ENCODE measurements at regions not wholly inside any gene's neighbourhood (a gene's known extent, or its start where the extent isn't known, plus 50 kb on each side); places are given as distances from the start of the nearest gene placed in this dataset.
"Not testable (repeated sequence)": the region's sequence is repeated elsewhere in the genome, so short reads cannot be mapped to it uniquely, and the experiment has no call there.

DNA sequence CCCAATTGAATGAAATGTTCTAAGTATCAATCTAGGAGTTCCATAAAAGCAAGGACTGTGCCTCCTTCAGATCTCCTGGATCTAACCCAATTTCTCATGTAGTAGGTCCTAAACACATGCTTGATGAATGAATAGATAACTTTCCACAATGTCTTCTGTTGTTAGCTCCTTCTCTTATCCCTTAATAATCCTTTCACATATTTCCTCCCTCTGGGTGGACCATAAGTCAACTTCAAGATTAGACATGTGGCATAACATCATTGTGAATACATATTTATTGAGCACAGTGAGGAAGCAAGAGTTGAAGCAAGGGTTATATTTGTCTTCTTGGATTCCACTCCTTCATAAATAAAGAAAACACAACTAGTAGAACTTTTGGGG lies 108.6 kb upstream of the EGFLAM start:
- DNase-seq (ENCODE audit: extremely low read depth in 1 of 2, low read depth in 1 of 2): no peak

DNA sequence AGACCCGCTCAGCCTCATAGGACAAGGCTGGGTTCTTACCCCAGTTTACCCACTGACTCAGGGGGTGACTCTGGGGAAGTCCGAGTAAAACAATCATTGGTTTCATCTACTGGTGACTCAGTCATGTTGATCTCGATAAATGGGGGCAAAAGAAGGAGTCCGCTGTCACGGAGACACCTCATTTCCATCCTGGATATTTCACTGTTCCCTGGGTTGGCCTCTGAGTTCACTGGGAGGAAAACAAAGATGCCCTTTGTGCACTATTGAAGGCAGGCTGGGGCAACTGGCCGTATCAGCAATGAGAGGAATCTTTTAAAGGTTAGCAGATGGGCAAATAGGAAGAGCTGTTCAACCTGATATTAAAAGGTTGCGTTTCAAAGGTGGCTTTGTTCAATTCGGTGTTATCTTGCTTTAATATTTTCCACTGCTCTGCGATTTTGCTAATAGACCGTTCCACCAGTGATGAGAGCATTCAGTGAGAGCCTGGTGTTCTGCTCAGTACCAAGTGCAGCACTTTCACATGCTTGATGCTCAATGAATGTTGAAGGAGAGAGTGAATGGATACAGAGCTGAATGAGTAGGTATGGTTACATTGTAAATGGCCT lies 110.2 kb upstream of the EGFLAM start:
- DNase-seq (ENCODE audit: extremely low read depth in 1 of 2, low read depth in 1 of 2): no peak

DNA sequence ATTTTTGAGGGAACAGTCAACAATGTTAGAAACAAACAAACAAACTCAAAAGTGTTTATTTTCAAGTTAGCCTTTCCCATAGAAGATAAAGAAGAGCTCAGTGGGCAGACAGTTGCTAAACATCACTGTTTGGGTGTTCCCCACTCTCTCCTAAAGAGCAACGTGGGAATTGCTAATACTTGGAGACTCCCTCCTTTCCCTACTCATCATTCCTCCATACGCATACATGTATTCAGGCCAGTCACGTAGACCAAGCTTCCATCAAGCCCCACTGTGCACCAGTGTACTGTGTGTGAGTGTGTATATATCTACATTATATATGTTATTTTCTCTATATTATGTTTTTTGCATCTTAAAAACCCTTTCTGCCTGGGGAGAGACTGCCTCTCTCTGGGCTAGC lies 115.0 kb upstream of the EGFLAM start:
- no peak for DNase-seq (ENCODE audit: extremely low read depth in 1 of 2, low read depth in 1 of 2)

DNA sequence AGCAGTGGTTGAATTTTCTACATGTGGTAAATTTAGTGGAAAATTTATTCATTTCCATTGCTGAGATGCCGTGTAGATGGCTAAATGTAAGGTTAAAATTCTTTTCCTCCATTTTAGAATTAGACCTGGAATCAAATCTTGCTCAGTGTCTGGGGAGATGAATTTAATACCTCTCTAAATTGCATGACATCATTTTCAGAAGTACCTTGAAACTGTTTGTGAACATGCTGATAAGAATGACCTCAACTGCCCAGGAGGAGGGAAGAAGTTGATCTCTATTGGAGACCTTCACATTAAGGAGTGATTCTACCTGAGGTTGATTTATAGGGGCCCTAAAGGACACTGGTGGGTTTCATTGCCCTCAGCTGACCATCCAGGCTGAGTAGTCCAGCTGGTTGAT lies 116.7 kb upstream of the EGFLAM start:
- no peak for DNase-seq (ENCODE audit: extremely low read depth in 1 of 2, low read depth in 1 of 2)

DNA sequence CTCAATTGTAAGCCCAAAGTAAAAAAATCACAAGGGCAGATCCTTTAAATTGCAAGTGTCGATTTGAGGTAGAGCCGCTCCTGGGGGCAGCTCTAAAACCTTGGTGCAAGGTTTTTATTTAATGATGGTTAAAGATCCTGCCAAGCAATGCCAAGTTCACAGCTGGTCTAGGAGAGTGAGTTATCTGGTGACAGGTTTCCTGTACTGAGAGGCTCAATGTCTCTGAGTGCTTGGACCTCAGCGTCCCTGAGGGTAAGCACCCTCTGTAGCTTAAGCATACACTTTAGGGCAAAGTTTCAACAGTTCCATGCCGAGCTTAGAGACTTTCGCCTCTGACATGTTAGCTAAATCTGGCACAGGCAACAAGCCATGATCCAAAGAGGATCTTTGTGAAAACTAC lies 119.8 kb upstream of the EGFLAM start:
- no peak for DNase-seq (ENCODE audit: extremely low read depth in 1 of 2, low read depth in 1 of 2)

DNA sequence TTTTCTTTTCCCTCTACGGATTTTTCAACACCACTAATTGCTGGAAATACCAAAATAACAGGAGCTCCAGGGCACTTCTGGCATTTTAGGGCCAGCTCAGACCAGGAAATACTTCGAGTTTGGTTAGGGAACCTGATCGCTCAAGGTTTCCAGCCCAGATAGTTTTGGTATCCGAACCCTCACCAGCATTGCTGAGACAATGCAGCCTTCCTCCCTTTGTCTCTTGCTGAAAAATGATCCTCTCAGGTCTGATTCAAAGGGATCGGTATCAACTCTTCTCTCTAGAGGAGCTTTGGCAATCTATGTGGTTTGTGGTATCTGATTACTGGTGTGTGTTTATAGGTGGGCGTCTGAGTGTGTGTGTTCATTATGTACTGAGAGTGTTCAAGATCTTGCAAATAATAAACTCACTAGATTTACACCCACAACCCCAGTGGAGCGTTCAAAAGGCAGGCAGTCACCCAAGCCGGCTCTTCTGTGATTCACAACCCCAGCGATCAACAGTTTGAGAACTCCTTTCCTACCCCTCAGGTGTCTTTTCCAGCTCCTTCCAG lies 122.8 kb upstream of the EGFLAM start:
- no peak for DNase-seq (ENCODE audit: extremely low read depth in 1 of 2, low read depth in 1 of 2)

DNA sequence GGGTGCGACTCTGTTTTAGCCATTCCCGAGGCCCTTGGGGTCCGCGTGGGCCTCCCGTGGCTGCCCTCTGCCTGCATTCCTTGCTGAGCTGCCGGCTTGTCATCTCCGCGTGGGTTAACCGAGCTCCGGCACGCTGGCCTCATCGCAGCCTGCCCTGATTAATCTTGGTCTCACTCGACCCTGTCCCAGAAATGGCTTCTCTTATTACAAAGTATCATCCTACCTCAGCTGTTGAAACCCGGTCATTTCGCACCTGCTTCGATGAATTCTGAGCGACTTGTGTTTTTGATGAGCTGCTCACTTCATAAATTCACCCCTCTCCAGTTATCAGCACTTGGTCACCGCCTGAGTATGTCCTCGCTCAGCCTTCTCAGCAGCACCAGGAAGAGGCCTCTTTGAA lies 123.5 kb upstream of the EGFLAM start:
- DNase-seq (ENCODE audit: extremely low read depth in 1 of 2, low read depth in 1 of 2): no peak

DNA sequence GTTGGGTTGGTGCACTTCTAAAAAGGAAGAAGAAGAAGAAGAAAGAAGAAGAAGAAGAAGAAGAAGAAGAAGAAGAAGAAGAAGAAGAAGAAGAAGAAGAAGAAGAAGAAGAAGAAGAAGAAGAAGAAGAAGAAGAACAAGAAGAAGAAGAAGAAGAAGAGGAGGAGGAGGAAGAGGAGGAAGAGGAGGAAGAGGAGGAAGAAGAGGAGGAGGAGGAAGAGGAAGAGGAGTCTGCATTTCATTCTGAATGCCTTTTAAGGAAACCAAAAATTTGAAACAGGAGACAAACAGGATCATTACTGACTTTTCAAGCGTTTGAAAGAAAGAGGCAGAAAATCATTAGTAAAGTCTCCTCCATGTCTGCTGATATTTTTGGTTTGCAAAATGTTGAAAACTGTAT lies 124.1 kb upstream of the EGFLAM start:
- DNase-seq (ENCODE audit: extremely low read depth in 1 of 2, low read depth in 1 of 2): not testable (repeated sequence)

DNA sequence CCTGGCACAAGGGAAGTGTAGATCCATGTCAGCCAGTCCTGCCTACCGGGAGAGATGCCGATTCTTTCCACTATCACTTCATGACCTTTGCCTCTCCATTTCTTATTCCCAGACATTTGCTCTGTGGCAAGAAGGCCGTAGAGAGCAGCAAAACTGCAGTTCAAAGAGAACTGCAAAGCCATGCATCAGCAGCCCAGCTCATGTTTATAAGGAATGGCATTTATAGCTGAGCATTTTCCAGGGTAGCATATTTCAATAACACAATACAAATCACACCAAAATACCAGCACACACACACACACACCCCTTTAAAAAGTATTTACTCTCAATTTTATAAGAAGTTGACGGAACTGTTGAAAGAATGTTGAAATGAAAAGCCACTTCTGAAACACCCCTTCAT lies 126.7 kb upstream of the EGFLAM start:
- DNase-seq (ENCODE audit: extremely low read depth in 1 of 2, low read depth in 1 of 2): no peak

DNA sequence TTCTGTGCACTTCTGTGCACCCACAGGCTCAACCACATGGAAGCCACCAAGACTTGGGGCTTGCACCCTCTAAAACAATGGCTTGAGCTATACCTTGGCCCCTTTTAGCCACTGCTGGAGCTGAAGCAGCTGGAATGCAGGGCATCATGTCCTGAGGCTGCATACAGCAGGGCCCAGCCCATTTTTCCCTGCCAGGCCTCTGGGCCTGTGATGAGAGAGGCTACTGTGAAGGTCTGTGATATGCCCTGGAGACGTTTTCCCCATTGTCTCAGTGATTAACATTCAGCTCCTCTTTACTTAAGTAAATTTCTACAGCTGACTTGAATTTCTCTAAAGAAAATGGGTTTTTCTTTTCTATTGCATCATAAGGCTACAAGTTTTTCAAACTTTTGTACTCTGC lies 134.0 kb upstream of the EGFLAM start:
- DNase-seq (ENCODE audit: extremely low read depth in 1 of 2, low read depth in 1 of 2): no peak

DNA sequence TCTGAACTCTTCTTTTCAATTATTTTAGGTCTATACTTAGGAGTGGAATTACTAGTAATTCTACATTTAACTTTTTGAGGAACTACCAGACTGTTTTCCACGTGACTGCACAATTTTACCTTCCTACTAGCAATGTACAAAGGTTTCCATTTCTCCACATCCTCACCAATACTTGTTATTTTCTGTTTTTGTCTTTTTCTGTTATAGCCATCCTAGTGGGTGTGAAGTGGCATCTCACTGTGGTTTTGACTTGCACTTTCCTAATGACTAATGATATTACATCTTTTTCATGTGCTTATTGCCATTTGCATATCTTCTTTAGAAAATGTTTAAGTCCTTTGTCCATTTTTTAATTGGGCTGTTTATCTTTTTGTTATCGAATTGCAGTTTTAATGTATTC lies 136.9 kb upstream of the EGFLAM start:
- no peak for DNase-seq (ENCODE audit: extremely low read depth in 1 of 2, low read depth in 1 of 2)

DNA sequence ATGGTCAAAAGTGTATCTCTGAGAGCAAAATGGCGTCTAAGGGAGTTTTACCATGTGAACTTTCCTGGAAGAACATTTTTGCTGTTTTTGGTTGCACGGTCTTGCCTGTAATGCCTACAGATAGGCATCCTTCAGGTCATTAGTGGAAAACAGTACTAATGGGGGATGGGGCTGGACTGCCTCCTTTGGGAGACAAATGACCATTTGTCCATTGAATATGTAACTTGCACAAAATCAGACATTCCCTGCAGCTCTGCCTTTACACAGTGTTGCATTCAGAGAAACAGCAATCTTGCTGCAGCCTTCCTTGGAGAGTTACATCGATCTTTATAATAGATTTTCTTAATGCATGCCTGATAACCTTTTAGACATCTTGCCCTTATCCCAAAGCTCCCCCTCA lies 138.5 kb upstream of the EGFLAM start:
- no peak for DNase-seq (ENCODE audit: extremely low read depth in 1 of 2, low read depth in 1 of 2)

DNA sequence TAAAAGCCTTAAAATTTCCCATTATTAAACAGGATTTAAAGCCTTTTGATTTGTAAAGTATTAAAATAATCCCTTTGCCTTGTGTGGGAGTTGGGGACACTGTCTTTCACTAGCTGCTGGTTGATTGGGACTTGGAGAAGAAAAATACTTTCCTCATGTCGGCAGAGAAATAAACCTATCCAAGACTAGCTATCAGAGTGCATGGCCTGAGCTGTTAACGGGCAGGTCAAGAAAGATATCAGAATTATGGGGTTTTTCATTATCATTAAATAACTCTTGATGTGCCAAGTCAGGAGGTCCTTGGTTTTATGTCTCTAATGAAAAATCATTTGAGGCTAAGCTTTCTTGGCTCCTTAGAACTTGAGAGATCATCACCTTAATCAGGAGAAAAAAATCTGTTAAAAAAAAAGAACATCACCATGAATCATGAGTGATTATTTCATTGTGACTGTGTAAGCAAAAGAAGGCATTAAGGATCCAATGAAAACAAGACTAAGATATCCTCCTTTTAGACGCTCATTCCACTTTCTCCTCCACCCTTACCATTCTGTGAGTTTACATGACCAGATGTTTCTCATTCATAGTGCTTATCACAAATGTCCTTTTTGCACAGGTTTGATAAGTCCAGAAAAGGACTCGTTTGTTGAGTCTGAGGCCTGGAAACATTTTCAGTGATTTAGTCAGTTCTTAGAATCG lies 140.4 kb upstream of the EGFLAM start:
- no peak for DNase-seq (ENCODE audit: extremely low read depth in 1 of 2, low read depth in 1 of 2)

DNA sequence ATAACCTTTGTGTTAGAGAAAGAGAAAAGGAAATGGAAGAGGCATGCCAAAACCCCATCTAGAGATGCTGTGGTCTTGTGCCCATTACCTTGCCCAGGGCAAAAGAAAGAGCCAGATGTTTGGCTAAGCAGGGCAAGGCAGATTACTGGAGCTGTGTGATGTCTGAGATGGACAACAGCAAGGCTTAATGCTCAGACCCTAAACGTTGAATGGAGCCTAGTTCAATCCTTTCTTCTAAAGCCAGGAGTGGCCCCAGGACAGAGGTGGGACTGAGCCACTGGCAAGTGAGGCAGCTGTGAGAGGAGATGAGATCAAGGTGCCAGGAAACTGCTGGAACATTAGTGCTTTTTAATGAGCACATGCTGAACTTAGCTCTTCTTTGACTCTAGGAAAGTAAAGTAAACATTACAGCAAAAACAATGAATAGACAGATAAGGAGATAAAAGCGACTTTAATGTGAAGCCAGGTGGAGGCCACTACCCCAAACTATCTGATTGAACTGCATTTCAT lies 143.0 kb upstream of the EGFLAM start:
- DNase-seq (ENCODE audit: extremely low read depth in 1 of 2, low read depth in 1 of 2): no peak

DNA sequence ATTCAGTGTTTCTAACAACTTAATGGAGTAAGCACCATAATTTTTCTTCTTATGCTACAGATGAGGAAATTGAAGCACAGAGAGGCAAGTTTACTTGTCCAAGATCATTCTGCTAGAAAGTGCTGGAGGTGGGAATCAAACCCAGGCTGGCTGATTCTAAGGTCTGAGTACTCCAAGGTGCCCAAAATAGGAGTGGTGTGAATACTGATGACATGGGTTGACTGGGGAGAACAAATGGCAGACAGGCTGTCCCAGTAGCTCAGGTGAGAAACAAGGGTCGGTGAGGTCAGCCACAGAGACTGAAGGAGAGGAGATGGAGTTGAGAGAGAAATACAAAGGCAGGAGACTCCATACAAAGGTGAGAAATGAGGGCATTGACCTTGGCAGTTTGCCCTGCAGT lies 144.5 kb upstream of the EGFLAM start:
- no peak for DNase-seq (ENCODE audit: extremely low read depth in 1 of 2, low read depth in 1 of 2)

DNA sequence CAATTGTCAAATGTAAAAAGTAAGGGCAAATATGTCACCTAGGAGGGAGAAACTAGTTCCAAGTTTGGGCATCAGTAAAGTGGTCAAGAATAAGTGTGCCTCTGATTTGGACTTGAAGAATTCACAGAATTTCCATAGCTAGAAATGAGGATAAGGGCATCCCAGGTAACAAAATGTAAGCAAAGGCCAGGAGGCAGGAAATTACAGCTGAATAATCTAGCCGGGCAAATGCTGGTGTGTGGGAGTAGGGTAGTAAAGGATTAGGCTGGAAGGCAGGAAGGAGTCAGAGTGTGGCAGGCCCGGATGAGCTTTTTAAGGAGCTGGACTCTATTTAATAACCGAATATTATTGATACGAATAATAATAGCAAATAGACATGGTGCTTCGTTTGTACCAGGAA lies 144.9 kb upstream of the EGFLAM start:
- no peak for DNase-seq (ENCODE audit: extremely low read depth in 1 of 2, low read depth in 1 of 2)

DNA sequence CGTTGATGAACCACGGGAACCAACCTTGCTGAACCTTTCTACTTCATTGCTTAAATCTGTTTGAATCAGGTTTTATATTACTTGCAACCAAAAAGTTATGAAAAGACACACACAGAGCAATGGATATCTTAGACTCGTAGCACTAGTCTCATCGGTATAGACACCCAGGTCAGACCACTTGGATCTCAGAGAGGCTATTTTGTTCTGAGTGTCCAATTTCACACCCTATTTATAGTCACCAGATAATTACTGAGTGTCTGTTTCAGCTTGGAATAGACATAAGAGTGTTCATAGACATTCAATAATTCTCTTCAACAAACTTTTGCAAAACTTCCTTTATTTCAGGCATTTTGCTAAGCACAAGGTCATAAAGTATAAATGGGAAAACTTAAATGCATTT lies 145.4 kb upstream of the EGFLAM start:
- DNase-seq (ENCODE audit: extremely low read depth in 1 of 2, low read depth in 1 of 2): no peak

DNA sequence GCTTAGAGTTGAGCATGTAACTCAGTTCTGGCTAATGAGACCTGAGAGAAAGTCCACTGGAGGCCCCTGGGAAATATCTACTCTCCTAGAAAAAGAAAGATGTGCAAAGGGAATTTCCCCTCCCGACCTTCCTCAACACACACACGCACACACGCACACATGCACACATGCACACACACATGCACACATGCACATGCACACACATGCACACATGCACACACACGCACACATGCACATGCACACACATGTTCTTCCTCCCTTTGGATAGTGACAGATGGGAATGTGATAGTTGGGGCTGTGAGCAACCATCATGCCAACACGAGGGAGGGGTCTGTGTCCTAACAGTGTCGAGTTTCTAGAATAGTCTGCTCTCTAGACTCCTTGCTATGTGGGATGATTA lies 148.2 kb upstream of the EGFLAM start:
- DNase-seq (ENCODE audit: extremely low read depth in 1 of 2, low read depth in 1 of 2): no peak

DNA sequence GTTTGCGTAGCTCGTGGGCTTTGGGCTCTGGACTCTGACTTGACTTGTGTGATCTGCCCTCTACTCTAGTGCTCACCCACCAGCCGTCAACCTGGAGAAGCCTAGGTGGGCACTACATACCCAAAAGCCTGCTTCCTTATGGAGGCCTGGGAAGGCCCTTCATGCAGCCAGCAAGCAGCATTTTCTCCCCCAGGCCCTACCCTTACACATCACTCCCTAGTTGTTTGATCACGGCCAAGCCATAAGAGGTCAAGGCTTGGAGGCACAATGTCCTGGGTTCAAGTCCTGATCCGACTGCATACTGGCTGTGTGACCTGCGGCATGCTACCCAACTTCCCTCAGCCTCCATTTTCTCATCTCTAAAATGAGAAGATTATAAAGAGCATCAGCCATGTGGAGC lies 151.3 kb upstream of the EGFLAM start:
- DNase-seq (ENCODE audit: extremely low read depth in 1 of 2, low read depth in 1 of 2): no peak

DNA sequence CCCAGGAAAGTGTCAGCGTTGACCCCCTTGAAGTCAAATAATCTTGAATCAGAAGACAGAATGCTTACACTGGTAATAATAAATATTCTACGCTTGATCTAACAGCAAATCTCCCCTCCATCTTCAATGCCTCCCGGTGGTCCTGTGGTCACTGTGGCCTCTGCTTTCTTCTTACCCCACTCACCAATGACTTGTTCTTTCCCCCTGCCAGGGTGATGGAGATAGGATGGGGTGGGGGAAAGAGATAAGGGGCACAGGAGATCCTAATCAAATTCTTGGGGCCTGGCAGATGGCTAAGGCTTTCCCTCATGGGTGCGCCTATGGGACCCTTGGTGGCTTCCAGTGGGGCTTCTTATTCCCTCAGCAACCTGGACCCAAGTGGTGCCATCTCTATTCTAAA lies 152.6 kb upstream of the EGFLAM start:
- no peak for DNase-seq (ENCODE audit: extremely low read depth in 1 of 2, low read depth in 1 of 2)

DNA sequence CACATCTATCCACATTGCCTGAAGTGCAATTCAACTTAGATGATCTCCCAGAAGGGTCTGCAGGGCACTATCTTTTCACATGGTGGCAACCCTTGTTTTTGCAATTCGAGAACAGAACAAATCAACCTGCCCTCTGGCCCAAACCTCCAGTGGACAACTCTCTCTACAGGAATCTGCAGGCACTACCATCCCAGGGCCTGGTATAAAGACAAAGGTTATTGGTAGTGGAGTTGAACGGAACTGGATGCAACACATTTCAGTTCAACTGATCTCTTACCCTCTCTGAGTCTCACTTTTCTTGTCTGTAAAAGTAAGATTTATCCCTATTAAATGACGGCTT lies 153.2 kb upstream of the EGFLAM start:
- DNase-seq (ENCODE audit: extremely low read depth in 1 of 2, low read depth in 1 of 2): no peak

DNA sequence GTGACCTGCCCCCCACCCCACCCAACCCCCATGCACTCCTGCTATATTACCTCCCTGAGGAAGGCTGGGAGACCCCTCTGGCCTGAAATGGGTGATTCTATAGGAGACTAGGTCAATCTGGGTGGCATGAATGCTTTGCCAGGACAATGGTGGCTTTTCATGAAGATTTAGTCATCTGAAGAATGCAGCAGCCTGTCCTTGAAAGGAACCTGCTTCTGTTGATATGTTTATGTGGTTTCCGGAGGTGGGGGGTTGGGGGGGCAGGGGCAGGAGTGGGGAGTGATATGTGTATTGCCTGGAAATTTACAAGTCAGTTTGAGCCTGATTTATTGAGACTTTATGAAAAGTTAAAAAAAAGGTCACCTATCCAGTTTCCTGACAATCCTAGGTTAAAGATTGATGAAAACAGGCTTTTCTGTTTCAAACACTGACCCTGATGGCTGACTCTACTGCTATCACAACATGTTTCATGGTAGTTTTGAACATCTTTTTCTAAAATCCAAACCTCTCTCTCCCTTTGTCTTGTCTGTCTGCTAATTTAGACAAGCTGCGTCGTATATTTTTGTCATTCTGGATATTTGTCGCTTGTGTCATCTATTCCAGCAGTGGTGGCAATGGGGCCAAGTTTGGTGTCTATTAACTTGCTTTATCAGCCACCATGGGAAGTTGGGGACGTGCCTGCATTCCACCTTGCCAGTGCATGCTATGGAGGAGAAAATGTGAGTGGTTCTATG lies 153.7 kb upstream of the EGFLAM start:
- no peak for DNase-seq (ENCODE audit: extremely low read depth in 1 of 2, low read depth in 1 of 2)
